GM21825 (cell line): ENCODE measurements at regions not wholly inside any gene's neighbourhood (a gene's known extent, or its start where the extent isn't known, plus 50 kb on each side); places are given as distances from the start of the nearest gene placed in this dataset.

Experiments used
- ATAC-seq: cut with Tn5 transposase; IDR thresholded peaks from one replicate; pipeline ENCODE4 v1.9.1; 2021; ENCODE audit warnings: mild to moderate bottlenecking, moderate library complexity; ENCODE audit not compliant: unreplicated experiment

- no peak for ATAC-seq
Measured at GRCh38 chr10:128861018-128861901, 605.8 kb upstream of the MGMT start.

- ATAC-seq, result no peak
Measured at GRCh38 chr10:128863411-128863810, 603.6 kb upstream of the MGMT start.

DNA sequence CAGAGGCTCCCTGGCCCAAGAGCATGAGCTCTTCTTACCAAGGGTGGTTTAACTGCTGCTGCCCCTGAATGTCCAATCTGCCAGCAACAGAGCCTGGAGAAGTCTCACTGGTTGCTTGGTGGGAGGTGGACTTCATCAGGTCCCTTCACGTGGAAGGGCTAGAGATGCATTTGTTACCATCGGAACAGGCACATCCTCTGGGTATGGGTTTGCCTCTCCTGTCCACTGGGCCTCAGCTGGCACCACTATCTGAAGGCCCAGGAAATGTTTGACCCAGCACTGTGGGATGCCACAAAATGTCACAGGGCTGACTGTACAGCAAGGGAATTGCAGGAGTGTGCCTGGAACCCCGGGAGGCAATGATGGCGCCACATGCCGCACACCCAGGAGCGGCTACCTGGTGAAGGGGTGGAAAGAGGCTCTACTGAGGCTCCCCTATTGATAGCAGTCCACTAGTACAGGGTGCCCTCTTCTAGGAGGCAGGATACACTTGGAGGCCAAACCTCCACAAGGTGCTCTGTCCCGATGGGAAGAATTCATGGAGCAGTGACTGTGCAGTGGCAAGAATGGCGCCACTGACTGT, 603.1 kb upstream of the MGMT start:
- no peak for ATAC-seq

GRCh38 chr10:128864554-128865295, 602.3 kb upstream of the MGMT start:
- no peak for ATAC-seq

GRCh38 chr10:128865436-128866195, 601.4 kb upstream of the MGMT start:
- ATAC-seq, result no peak

DNA sequence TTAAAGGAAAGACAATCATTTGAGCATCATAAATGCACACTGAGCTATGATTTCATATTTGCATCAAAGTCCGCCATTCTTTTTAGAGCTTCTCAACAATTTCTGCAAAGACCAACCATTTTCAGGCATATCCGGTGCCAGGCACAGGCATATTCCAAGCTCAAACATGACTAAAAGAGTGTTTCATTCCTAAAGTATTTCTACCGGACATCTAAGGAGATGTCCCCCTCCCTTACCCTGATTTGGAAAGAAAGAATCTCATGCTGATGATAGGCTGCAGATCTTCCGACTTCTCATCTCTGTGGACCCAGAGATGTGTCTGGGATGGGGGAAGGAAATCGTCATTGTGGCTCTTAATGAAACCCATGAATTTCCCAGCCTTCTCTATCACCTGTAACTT, 600.5 kb upstream of the MGMT start:
- no peak for ATAC-seq

DNA sequence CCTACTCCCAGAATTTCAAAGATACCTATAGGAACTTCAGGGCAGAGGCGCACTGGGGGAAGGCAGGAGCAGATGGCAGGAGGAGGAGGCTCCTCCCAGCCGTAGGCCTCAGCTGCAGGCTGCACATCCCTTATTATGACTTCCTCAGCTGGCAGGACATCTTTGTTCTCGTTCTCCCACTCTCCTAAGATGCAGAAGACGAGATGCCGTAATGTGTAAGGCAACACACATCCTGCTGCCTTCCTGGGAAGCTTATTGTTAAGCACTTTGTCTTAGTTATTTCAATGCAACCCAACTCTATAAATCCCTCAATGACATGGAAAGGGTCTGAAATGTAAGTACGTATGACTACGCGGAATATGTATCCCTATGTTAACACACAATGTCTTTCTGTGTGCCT, 599.8 kb upstream of the MGMT start:
- no peak for ATAC-seq

GRCh38 chr10:128867819-128868218, 599.2 kb upstream of the MGMT start:
- ATAC-seq, result no peak

GRCh38 chr10:128868481-128868880, 598.6 kb upstream of the MGMT start:
- no peak for ATAC-seq

GRCh38 chr10:128869101-128869749, 597.8 kb upstream of the MGMT start:
- no peak for ATAC-seq

GRCh38 chr10:128870830-128871597, 596.0 kb upstream of the MGMT start:
- no peak for ATAC-seq

DNA sequence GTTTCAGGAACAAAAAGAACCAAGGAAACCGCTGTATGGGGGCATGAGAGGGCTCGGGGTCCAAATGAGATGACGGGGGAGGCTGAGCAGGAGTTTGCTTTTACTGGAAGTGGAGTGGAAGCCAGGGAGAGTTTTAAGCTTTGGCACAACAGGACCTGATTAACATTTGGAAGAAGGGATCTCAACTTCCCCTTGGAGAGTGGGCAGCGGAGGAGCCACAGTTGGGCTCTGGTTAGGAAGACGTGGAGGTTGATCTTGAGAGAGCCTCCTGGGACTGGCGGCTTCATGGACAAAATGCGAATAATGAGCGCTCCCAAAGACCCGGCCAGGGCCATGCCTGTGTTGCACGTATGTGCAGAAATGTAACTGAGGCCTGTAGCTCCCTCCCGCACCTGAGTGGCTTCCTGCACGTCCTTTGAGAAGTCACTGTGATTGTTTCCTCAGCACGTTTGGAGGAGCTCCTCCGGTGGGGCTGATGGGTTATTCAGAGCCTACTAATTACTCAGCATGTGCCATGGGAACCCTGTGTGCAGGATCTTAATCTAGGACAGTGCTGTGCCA, 595.3 kb upstream of the MGMT start:
- ATAC-seq, result no peak

- ATAC-seq, result no peak
Measured at GRCh38 chr10:128873411-128874054, 593.5 kb upstream of the MGMT start.

GRCh38 chr10:128874331-128874730, 592.7 kb upstream of the MGMT start:
- ATAC-seq, result no peak

DNA sequence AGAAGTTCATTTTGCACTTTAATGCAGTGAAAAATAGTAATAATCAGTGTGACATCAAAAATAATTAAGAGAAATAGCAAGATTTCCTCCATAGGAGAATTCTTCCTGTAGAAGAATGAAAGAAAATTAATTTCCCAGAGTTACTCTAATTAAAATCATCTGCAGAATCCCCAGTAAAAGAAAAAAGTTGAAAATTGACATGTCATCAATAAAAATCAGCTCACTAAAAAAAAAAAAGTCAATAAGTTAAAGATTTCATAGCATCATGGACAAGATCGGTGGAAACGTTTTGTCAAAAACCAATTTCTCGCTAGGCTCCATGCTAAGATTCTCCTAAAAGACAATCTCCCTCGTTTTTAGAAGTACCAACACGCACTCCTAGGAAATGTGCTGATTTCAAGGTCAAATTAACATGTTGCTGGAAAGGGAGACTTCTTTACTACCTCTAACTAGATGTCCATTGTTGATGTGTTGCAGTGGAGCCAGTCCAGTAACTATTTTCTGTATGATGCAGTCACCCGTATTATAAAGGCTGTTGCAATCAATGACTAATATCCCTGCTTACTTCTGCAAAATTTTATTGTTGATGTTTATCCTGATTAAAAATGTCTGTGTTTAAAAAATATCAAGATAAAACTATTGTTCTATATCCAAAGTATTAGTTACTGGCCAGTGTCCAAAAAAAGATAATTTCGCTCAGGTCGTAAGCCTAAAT, 591.9 kb upstream of the MGMT start:
- no peak for ATAC-seq

DNA sequence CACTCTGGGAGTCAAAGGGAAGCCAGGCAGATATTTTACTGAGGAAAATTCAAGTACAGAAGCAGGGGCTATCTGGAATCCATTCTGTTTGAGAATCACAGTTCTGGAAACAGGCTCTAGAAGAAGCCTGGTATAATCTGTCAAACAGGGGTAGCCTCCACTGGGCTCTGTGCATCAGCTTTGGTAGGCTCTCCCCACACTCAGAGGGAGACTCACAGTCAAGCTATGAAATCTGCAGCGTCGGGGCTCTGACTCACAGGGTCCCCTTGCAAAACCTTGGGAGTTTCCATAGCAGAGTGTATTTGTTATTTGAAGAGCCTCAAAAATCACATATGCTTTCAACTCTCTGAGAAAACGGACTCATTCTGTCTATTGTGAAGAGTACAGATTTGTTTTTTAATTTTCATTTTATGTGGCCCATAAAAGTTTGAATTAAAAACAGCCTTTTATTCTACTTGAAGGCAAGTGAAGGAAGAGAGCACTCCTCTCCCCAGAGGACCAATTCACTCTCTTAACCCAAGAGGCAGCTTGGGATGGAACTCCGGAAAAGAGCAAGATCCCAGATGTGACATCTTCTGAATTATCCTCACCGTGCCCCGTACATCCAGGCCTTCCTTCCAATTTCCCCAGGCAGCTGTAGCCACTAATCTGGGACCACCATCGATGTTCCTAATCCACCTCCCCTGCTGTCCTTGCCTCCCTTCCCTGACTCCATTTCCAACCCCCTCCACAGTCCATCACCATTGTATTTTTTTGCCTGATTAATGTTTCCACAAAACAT, 590.9 kb upstream of the MGMT start:
- no peak for ATAC-seq

DNA sequence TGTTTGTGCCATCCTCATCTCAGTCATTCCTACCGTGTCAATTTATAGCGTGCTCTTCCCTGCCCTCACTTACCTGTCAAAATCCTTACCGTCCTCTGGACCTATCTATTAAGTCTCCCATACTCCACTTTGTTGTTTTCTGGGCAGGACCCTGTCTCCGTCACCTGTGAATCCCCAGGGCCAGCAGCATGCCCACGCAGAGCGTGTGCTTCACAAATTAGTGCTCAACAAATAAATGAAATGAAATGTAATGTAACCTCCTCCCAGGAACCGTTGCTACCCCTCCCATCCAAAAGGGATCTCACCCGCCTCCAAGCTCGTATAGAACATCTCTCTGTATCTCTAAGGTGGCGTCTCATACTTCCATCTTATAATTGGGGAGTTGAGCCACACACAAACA, 589.9 kb upstream of the MGMT start:
- no peak for ATAC-seq

DNA sequence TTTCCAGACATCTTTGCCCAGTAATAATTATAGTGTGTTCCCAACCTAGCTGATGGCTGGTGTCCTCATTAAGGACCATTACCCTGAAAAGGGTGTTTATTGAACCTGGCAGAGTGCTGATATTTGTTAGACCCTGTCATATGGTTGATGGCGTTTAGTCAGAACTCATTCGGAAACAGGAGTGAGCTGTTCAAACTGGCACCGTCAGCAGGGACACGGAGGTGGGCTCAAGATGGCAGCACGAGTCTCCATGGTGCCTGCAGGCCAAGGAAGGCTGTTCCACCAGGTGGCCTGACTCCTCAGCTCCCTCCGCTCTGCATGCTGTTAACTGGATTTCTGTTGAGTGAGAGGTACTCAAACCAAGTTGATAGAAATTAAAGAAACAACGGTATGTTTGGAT, 589.1 kb upstream of the MGMT start:
- no peak for ATAC-seq
